ENCODE measurements at regions not wholly inside any gene's neighbourhood (a gene's known extent, or its start where the extent isn't known, plus 50 kb on each side); places are given as distances from the start of the nearest gene placed in this dataset.

DNA sequence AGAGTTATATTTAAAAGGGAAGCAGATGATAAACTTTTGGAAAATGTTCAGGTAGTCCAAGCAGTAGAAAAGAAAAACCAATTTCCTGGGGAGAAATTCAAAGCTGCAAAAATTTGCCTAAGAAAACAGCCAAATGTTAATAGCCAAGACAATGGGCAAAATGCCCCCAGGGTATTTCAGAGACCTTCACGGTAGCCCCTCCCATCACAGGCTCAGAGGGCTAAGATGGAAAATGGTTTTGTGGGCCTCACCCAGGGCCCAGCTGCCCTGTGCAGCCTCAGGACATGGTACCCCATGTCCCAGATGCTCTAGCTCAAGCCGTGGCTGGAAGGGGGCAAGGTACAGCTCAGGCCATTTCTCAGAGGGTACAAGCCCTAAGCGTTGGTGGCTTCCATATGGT, 391.0 kb downstream of the ZIC4 start:
- TF ChIP-seq, protein P1, sequence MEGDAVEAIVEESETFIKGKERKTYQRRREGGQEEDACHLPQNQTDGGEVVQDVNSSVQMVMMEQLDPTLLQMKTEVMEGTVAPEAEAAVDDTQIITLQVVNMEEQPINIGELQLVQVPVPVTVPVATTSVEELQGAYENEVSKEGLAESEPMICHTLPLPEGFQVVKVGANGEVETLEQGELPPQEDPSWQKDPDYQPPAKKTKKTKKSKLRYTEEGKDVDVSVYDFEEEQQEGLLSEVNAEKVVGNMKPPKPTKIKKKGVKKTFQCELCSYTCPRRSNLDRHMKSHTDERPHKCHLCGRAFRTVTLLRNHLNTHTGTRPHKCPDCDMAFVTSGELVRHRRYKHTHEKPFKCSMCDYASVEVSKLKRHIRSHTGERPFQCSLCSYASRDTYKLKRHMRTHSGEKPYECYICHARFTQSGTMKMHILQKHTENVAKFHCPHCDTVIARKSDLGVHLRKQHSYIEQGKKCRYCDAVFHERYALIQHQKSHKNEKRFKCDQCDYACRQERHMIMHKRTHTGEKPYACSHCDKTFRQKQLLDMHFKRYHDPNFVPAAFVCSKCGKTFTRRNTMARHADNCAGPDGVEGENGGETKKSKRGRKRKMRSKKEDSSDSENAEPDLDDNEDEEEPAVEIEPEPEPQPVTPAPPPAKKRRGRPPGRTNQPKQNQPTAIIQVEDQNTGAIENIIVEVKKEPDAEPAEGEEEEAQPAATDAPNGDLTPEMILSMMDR (IDR thresholded peaks at IDR 0.05; ENCODE audit: borderline replicate concordance, extremely low read depth, low read length, poor library complexity, severe bottlenecking) = no peak
- TF ChIP-seq EZH2 (IDR thresholded peaks at IDR 0.05; ENCODE audit: borderline replicate concordance, low read depth, low read length, severe bottlenecking) = no peak
